Suprapubic skin (tissue), 4 donors: ENCODE measurements at regions not wholly inside any gene's neighbourhood (a gene's known extent, or its start where the extent isn't known, plus 50 kb on each side); places are given as distances from the start of the nearest gene placed in this dataset.

ENCODE experiments used
- CTCF ChIP-seq, 2 donors: fragments of 200-600 bp in 1 of 2; fragments of 450-650 bp in 1 of 2; sonication (generic) in 1 of 2; IDR thresholded peaks; one replicate each; pipeline ENCODE4 v1.5.1; 2016 to 2019; ENCODE audit warnings: antibody characterized with exemption in 2 of 2, mild to moderate bottlenecking in 1 of 2, moderate library complexity in 1 of 2
- EP300 ChIP-seq: sonication (generic); formaldehyde crosslinking; IDR thresholded peaks from one replicate; pipeline ENCODE4 v1.6.1; 2017; ENCODE audit warnings: antibody characterized with exemption
- POLR2A ChIP-seq, 2 donors: fragments of 450-650 bp; IDR thresholded peaks; one replicate each; pipeline ENCODE4 v1.6.1; 2017; ENCODE audit warnings: antibody characterized with exemption in 2 of 2, mild to moderate bottlenecking in 2 of 2, moderate library complexity in 2 of 2
- POLR2AphosphoS5 ChIP-seq, 3 donors: sonication (generic); formaldehyde crosslinking; IDR thresholded peaks; one replicate each; pipeline ENCODE4 v1.6.1; 2017; ENCODE audit warnings: antibody characterized with exemption in 3 of 3

DNA sequence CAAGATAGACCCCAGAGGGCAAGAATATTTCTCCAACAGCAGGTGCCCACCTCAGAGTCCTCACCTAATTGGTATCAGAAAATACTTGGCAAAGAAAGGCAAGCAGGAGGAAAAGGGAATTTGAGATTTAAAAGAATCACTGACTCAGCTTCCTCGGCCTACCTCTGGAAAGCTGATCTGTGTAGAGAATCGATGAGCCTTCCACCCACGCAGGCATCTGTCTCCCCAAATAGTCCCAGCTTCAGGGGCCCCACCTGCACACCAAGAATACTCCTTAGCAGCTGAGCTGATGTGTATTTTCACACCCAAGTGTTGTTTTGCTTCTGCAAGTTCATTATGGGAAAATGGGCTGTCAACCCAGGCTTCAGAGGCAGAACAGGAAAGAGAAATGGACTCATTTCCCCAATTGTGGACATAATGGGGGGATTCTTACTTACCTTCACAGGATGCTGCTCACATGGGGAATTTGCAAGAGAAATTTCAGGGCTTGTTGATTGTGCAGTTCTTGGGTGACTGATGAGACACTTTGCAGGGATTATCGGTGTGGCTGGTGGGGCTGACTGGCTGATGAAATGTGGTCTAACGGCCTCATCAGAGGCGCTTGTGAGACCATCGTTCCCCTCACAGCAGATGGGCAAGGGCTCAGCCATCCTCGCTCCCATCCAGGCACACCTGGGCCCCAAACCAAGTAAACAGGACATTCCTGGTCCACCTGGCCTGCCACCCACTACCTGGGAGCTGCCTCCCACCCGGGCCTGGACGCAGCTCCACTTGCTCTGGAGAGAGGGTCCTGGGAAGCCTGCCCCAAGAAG is 436.3 kb downstream of the PTPRU start:
- TF ChIP-seq CTCF (IDR thresholded peaks at IDR 0.05), result no peak
- no peak for TF ChIP-seq POLR2AphosphoS5 (IDR thresholded peaks at IDR 0.05)
- no peak for TF ChIP-seq POLR2A (IDR thresholded peaks at IDR 0.05)
- no peak for TF ChIP-seq EP300
